OCI-M1 (cell line): ENCODE measurements at regions not wholly inside any gene's neighbourhood (a gene's known extent, or its start where the extent isn't known, plus 50 kb on each side); places are given as distances from the start of the nearest gene placed in this dataset.

Source experiments
- DNase-seq: peaks from one replicate; lab custom pipeline; 2025; lab: John Stamatoyannopoulos, UW

DNA sequence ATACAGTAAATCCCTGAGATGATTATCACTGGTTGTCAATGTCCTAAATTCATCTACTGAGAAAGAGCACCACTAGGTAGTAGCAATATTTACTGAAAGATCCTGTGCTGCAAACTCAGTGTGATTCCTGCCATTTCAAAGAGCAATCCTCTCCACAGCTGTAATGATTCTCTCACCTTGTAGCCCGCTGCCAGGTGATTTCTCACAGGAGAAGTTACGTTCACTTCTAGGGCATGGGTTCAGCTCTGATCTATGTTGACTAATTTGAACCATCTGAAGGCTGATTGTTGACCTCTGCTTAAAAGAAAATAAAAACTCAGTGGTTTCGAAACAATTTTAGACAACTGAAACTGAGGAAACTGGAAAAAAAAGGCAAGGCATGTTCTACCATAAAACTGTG is 197.0 kb downstream of the FAT4 start:
- DNase-seq = no peak

DNA sequence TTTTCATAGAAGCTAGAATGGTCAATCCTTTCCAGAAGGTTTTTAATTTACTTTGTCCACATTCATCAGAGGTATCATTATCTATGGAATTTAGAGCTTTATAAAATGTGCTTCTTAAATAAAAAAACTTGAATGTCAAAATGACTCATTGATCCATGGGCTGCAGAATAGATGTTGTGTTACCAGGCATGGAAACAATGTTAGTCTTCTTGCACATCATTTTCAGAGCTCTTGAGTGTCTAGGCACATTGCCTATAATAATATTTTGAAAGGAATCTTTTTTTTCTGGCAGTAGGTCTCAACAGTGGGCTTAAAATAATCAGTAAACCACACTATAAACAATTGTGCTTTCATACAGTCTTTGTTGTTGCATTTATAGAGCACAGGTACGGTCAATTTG is 200.3 kb downstream of the FAT4 start:
- DNase-seq = no peak

DNA sequence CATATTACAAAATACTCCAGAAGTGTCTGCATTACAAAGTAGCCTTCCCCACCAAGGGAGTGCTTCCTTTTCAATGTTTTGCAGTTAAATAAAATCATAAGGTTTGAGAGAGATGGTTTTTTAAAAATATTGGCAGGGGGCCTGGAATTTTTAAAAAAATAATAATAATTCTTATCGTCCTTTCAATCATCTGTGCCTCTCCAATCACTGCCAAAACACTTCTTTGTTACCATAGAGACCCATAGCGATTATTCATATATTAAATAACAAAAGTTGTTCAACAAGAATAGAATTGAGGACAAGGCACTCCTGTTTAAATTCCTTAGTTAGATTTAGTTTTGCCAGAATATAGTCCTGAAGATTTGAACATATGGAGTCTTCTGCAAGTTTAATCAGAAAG is 203.1 kb downstream of the FAT4 start:
- no peak for DNase-seq

GRCh38 chr4:125518281-125518680 is 203.5 kb downstream of the FAT4 start:
- DNase-seq = no peak

DNA sequence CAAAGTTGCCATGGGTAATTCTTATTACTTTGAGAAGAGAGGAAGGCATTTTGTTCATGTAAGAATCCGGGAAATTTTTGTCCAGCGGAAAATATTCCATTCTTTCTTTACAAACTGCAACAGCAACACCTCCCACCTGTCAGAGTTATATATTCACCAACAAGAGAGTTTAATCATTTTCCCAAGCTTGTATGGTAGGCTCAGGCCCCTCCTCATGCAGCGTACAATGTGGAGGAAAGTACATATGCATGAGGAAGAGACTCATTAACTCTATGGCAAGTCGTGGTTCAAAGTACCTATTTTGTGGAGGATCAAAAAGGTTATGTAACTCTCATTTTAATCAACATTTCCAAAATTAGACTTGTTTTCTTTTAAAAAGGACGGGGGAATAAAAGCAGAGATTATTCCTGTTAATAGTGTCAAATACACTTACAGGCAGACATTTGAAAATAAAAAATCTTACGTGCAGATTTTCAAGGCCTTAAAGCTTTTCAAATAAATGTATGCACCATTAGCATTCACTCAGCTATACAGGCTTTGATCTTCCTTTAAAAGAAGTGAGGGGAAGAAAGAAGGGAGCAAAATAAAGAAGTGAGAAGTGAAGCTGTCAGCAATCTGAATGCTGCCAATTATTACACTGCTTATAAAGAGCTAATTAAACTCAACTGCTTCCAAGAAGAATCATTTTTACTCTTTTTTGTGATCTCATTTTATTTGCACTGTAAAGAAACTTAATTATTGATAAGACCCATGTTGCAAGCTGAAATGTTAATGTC is 204.8 kb downstream of the FAT4 start:
- DNase-seq = no peak

GRCh38 chr4:125520258-125520990 is 205.7 kb downstream of the FAT4 start:
- DNase-seq = peak; percentile 9

DNA sequence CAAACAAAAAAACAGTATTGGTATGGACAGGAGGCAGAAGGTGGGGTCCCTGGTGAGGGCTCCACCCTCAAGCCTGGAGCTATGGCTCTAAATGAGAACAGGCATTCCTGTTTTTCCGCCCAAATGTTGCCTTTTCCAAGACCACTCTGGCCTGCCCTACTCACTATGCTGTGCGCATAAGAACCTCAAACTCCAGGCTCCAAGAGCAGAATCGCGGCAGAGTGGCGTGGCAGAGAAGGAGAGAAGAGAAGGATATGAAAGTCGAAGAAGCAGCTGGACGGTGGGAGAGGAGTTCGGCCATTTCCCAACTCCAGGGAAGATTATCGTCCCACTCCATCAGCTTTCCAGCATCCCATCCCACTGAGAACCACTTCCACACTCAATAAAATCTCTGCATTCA is 207.8 kb downstream of the FAT4 start:
- no peak for DNase-seq

- no peak for DNase-seq
Measured at GRCh38 chr4:125522992-125523391, 208.2 kb downstream of the FAT4 start.

- DNase-seq = no peak
Measured at GRCh38 chr4:125526420-125526819, 211.7 kb downstream of the FAT4 start.

GRCh38 chr4:125527681-125528080 is 212.9 kb downstream of the FAT4 start:
- DNase-seq = no peak

GRCh38 chr4:125529071-125529470 is 214.3 kb downstream of the FAT4 start:
- DNase-seq = no peak

DNA sequence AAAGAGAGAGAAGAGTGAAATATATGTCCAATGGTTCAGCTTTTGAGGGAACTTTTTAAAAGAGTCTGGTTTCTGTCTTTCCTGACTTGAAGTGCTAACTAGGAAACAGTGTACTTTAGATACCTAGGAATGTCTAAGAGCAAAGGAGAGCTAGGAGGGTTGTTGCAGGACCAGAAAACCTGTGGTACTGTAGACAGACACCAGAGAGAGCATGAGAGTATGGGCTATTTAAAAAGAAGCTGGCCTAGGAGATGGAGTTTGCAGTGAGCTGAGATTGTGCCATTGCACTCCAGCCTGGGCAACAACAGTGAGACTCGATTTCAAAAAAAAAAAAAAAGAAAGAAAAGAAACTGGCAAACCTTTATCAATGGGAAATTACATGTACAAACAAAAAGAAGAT is 223.9 kb downstream of the FAT4 start:
- DNase-seq = no peak

GRCh38 chr4:125539691-125540090 is 224.9 kb downstream of the FAT4 start:
- DNase-seq = peak; percentile 19

- DNase-seq = no peak
Measured at GRCh38 chr4:125541836-125542385, 227.2 kb downstream of the FAT4 start.

- DNase-seq = no peak
Measured at GRCh38 chr4:125546272-125546671, 231.5 kb downstream of the FAT4 start.

DNA sequence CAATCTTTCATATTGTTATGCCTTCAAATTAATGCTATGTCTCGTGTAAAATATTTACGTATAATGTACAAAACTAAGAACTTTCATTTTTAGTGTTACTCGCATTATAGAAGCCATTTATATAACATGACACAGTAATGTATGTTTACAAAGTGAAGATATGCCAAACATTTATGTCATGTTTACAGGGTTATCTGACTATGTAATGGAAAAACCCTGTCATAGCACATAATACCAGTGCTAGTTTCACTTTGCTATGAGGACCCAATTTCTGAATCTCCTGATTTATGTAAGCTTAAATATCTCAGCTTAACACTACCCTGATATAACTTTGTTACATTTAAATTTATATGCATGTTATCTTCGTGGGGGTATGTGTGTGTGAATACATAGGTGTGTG is 233.1 kb downstream of the FAT4 start:
- DNase-seq = peak; percentile 25

GRCh38 chr4:125550769-125551168 is 236.0 kb downstream of the FAT4 start:
- no peak for DNase-seq

GRCh38 chr4:125551466-125551865 is 236.7 kb downstream of the FAT4 start:
- peak; percentile 25 for DNase-seq

DNA sequence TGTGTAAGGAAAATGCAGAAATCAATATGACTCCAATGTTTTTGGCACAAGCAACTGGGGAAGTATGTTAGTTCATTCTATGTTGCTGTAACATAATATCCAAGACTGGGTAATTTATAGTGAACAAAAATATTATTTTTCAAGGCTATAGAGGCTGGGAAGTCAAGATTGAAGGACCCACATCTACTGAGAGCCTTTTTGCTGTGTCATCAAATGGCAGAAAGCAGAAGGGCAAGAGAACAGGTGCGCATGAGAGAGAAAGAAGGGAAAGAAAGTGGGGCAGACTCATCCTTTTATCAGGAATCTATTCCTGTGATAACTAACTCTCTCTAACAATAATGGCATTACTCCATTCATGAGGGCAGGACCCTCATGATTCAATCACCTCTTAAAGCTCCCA is 237.2 kb downstream of the FAT4 start:
- DNase-seq = no peak

- no peak for DNase-seq
Measured at GRCh38 chr4:125572601-125573000, 257.8 kb downstream of the FAT4 start.

GRCh38 chr4:125573368-125573767 is 258.6 kb downstream of the FAT4 start:
- DNase-seq = no peak

DNA sequence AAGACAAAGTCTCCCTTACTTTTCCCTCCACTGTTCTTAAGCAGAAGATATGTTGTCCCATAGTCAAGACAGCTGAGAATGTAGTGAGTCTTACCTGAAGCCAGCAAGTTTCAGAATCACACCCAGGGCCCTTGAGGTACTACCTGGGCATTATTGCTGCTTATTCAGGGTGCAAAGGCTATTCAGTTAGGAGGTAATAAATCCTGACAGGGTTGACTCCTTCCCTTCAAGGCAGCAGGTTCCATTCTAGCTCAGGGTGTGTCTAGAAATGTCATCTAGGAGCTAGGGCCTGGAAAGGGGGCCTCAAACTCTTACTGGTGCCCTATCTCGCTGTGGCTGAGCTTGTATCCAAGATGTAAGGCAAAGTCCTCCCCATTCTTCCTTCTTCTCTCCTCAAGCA is 259.0 kb downstream of the FAT4 start:
- no peak for DNase-seq

DNA sequence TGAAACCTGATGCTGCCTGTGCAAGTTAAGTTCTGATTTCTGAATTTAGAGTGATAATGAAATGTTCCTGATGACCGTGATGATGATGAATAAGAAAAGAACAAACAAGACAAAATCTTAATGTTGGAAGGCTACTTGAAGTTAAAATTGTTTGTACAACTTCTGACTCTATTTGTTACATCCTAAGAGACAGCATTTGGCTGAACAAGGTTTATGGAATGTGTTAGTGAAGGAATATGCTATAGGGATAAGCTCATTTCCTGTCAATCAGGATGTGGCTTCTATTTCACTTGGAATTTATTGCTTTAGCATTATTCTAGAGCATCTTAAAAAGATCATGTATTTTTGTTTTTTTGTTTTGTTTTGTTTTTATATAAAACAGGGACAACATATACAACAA is 267.5 kb downstream of the FAT4 start:
- no peak for DNase-seq
